SU-DHL-6 (cell line): ENCODE measurements at regions not wholly inside any gene's neighbourhood (a gene's known extent, or its start where the extent isn't known, plus 50 kb on each side); places are given as distances from the start of the nearest gene placed in this dataset.

Experiments used
- H2AFZ ChIP-seq: fragments of 200-600 bp; sonication (generic); 2 replicates; pipeline ENCODE4 v1.6.1; 2014; ENCODE audit warnings: low read depth, mild to moderate bottlenecking, moderate library complexity, mixed read lengths, antibody characterized with exemption, low read length; ENCODE audit not compliant: severe bottlenecking
- H3F3A ChIP-seq: fragments of 200-600 bp; shearing (Covaris generic); 2 replicates; pipeline ENCODE4 v1.6.0; 2016; ENCODE audit warnings: antibody characterized with exemption, mild to moderate bottlenecking; ENCODE audit not compliant: insufficient read depth
- H3K27ac ChIP-seq: fragments of 200-600 bp; sonication (generic); 2 replicates; pipeline ENCODE4 v1.5.1; 2016; ENCODE audit warnings: low read depth, mild to moderate bottlenecking, low read length, moderate library complexity, mixed read lengths
- H3K27me3 ChIP-seq: fragments of 200-600 bp; sonication (generic), shearing (Covaris generic); 2 replicates; pipeline ENCODE4 v1.6.0; 2014; ENCODE audit warnings: mild to moderate bottlenecking, low read length
- H3K36me3 ChIP-seq: fragments of 200-600 bp; sonication (generic); 2 replicates; pipeline ENCODE4 v1.6.1; 2014; ENCODE audit warnings: mild to moderate bottlenecking, low read length, mixed read lengths
- H3K4me2 ChIP-seq: fragments of 300-600, 200-600 bp; shearing (Covaris generic), sonication (generic); 2 replicates; pipeline ENCODE4 v1.6.0; 2014; ENCODE audit warnings: low read length, low read depth, mild to moderate bottlenecking; ENCODE audit not compliant: poor library complexity, severe bottlenecking
- H3K4me3 ChIP-seq: fragments of 200-600 bp; sonication (generic); 2 replicates; pipeline ENCODE4 v1.5.1; 2014; ENCODE audit warnings: antibody characterized with exemption, low read length, mild to moderate bottlenecking, mixed read lengths; ENCODE audit not compliant: insufficient read depth, poor library complexity, severe bottlenecking
- H3K79me2 ChIP-seq: fragments of 200-600 bp; sonication (generic); 2 replicates; pipeline ENCODE4 v1.6.1; 2014; ENCODE audit warnings: mild to moderate bottlenecking, low read length, moderate library complexity; ENCODE audit not compliant: insufficient read depth
- H3K9ac ChIP-seq: fragments of 200-600 bp; sonication (generic); 2 replicates; pipeline ENCODE4 v1.7.0; 2014; ENCODE audit warnings: mild to moderate bottlenecking, low read length
- H3K9me2 ChIP-seq: fragments of 200-600 bp; sonication (generic); replicated peaks from 2 replicates; pipeline ENCODE4 v1.6.1; 2014; ENCODE audit warnings: low read length; ENCODE audit not compliant: insufficient read depth
- H3K9me3 ChIP-seq: fragments of 200-600 bp; sonication (generic); 2 replicates; pipeline ENCODE4 v1.6.1; 2014; ENCODE audit warnings: low read length, mixed read lengths; ENCODE audit not compliant: insufficient read depth
- H4K20me1 ChIP-seq: fragments of 200-600 bp; sonication (generic); 2 replicates; pipeline ENCODE4 v1.6.1; 2014; ENCODE audit warnings: low read depth, mild to moderate bottlenecking, antibody characterized with exemption, low read length, moderate library complexity, mixed read lengths
- CTCF ChIP-seq: fragments of 200-600 bp; sonication (generic); IDR thresholded peaks from one replicate; pipeline ENCODE4 v1.5.1; 2017; ENCODE audit warnings: antibody characterized with exemption, mild to moderate bottlenecking, low read length, moderate library complexity; ENCODE audit not compliant: insufficient read depth, poor library complexity, severe bottlenecking
- EZH2phosphoT487 ChIP-seq: fragments of 200-600 bp; sonication (generic), shearing (Covaris generic); conservative IDR thresholded peaks from 2 replicates; pipeline ENCODE4 v1.6.1; 2018; ENCODE audit warnings: mild to moderate bottlenecking, antibody characterized with exemption, low read length, moderate library complexity, mixed read lengths

GRCh38 chr3:31357451-31357850 lies 175.3 kb upstream of the STT3B start:
- TF ChIP-seq EZH2phosphoT487 = no peak
- TF ChIP-seq CTCF = no peak
- no peak overlapping the region for H3K4me2 ChIP-seq
- H3K27ac ChIP-seq = no peak overlapping the region
- no peaks in the 10 kb centered on the region for H3K79me2 ChIP-seq
- no peaks in the 10 kb centered on the region for H3K27me3 ChIP-seq
- no peaks in the 10 kb centered on the region for H3F3A ChIP-seq
- no peaks in the 10 kb centered on the region for H4K20me1 ChIP-seq
- no peak overlapping the region for H2AFZ ChIP-seq
- H3K36me3 ChIP-seq = no peaks in the 10 kb centered on the region
- H3K9ac ChIP-seq = no peak overlapping the region
- no peaks in the 10 kb centered on the region for H3K9me2 ChIP-seq
- no peak overlapping the region for H3K4me3 ChIP-seq
- no peaks in the 10 kb centered on the region for H3K9me3 ChIP-seq

GRCh38 chr3:31358473-31359070 lies 174.2 kb upstream of the STT3B start:
- Histone ChIP-seq H3K27me3 (no peaks in the 10 kb centered on the region), H3K4me3 (no peak overlapping the region), H3F3A (no peaks in the 10 kb centered on the region), H3K9me3 (no peaks in the 10 kb centered on the region), H3K27ac (no peak overlapping the region), H4K20me1 (no peaks in the 10 kb centered on the region), H3K4me2 (no peak overlapping the region), H3K9ac (no peak overlapping the region), H2AFZ (no peak overlapping the region), H3K36me3 (no peaks in the 10 kb centered on the region), H3K79me2 (no peaks in the 10 kb centered on the region), H3K9me2 (no peaks in the 10 kb centered on the region)
- TF ChIP-seq CTCF (no peak), EZH2phosphoT487 (no peak)

GRCh38 chr3:31361371-31362273 lies 171.1 kb upstream of the STT3B start:
- no peaks in the 10 kb centered on the region for H3F3A ChIP-seq
- H3K9me2 ChIP-seq = no peaks in the 10 kb centered on the region
- H3K4me3 ChIP-seq = no peak overlapping the region
- H4K20me1 ChIP-seq = no peaks in the 10 kb centered on the region
- no peak overlapping the region for H2AFZ ChIP-seq
- H3K79me2 ChIP-seq = no peaks in the 10 kb centered on the region
- no peak overlapping the region for H3K4me2 ChIP-seq
- TF ChIP-seq EZH2phosphoT487 (no peak), CTCF (no peak)
- no peak overlapping the region for H3K9ac ChIP-seq
- H3K9me3 ChIP-seq = no peaks in the 10 kb centered on the region
- no peak overlapping the region for H3K27ac ChIP-seq
- H3K36me3 ChIP-seq = no peaks in the 10 kb centered on the region
- H3K27me3 ChIP-seq = no peaks in the 10 kb centered on the region
